ENCODE measurements at regions not wholly inside any gene's neighbourhood (a gene's known extent, or its start where the extent isn't known, plus 50 kb on each side); places are given as distances from the start of the nearest gene placed in this dataset.

DNA sequence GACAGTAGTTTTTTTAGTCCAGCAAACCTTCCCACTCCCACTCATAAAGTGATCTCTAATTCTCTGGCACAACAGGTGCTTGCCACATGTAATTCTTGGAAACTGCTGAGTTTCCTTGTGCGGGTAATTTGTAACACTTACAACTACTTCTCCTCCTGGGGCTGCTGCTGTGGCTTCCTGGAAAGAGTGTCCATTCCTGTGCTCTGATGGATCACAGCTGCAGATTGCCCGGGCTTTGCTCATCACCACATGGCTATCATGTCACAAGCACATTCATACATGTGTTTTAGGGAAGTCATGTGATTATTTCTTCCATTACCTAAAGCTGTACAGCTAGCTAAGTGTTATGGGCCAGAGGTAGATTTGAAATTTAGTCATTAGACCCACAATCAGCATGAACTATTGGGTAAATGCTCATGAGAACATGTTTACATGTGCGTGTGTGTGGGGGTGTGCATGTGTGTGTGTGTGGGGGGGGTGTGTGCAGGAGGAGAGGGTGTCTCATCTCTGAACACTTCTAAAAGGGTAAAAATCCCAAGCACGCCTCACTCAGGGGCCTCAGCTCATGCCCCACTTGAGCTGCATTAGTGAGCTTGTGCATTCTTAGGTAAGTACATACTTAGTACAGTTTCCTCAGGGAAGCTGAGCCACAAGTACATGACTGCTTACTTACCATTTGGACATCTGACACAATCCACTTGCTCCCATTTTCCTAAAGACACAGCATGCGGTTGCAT lies 118.1 kb upstream of the CCDC112 start:
- Histone ChIP-seq H2AFZ (no peak overlapping the region), H3K9me2 (replicated peaks; ENCODE audit: insufficient read depth) (no peaks in the 10 kb centered on the region), H3K36me3 (replicated peaks; ENCODE audit: insufficient read depth, low read depth) (no peaks in the 10 kb centered on the region), H3K27ac (peak overlapping the region; percentile 85), H3K27me3 (no peaks in the 10 kb centered on the region), H4K20me1 (ENCODE audit: insufficient read depth, poor library complexity, severe bottlenecking) (no peaks in the 10 kb centered on the region), H3K4me1 (ENCODE audit: insufficient read depth) (peaks cover 27% of the 10 kb centered on the region), H3K79me2 (no peaks in the 10 kb centered on the region), H3K4me2 (no peak overlapping the region), H3K4me3 (no peak overlapping the region), H3K9me3 (ENCODE audit: low read depth) (no peaks in the 10 kb centered on the region)
- TF ChIP-seq, protein P1, sequence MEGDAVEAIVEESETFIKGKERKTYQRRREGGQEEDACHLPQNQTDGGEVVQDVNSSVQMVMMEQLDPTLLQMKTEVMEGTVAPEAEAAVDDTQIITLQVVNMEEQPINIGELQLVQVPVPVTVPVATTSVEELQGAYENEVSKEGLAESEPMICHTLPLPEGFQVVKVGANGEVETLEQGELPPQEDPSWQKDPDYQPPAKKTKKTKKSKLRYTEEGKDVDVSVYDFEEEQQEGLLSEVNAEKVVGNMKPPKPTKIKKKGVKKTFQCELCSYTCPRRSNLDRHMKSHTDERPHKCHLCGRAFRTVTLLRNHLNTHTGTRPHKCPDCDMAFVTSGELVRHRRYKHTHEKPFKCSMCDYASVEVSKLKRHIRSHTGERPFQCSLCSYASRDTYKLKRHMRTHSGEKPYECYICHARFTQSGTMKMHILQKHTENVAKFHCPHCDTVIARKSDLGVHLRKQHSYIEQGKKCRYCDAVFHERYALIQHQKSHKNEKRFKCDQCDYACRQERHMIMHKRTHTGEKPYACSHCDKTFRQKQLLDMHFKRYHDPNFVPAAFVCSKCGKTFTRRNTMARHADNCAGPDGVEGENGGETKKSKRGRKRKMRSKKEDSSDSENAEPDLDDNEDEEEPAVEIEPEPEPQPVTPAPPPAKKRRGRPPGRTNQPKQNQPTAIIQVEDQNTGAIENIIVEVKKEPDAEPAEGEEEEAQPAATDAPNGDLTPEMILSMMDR (IDR thresholded peaks at IDR 0.05; ENCODE audit: poor library complexity), result no peak
- no peak for TF ChIP-seq EZH2phosphoT487 (IDR thresholded peaks at IDR 0.05; ENCODE audit: low read depth, severe bottlenecking, unreplicated experiment)
- peak; percentile 65 for DNase-seq (ENCODE audit: low spot score)
- 68% methylated on average over 4 of the region's 5 CpGs for WGBS (ENCODE audit: low lambda C conversion rate, missing lambda C conversion rate)

DNA sequence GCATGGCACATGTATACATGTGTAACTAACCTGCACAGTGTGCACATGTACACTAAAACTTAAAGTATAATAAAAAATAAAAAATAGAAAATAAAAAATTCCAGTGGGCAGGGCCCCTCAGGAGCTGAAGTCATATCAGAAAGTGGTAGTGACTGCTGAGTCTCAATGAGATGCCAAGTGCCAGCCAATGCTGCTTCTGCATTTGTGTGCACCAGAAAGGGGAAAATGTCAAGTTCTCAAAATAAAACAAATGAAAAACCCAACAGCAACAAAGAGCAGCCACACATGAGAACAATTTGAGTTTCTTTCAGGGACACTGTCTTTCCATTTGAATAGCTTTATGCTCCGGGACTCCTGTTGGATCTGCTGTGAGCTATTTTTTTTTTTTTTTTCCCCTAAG lies 117.2 kb upstream of the CCDC112 start:
- Histone ChIP-seq H3K9me2 (replicated peaks; ENCODE audit: insufficient read depth) (no peaks in the 10 kb centered on the region), H3K27me3 (no peaks in the 10 kb centered on the region), H4K20me1 (ENCODE audit: insufficient read depth, poor library complexity, severe bottlenecking) (no peaks in the 10 kb centered on the region), H3K9me3 (ENCODE audit: low read depth) (no peaks in the 10 kb centered on the region), H3K27ac (peak overlapping the region; percentile 85), H3K4me2 (no peak overlapping the region), H2AFZ (no peak overlapping the region), H3K79me2 (no peaks in the 10 kb centered on the region), H3K4me1 (ENCODE audit: insufficient read depth) (peaks cover 25% of the 10 kb centered on the region), H3K4me3 (no peak overlapping the region), H3K36me3 (replicated peaks; ENCODE audit: insufficient read depth, low read depth) (no peaks in the 10 kb centered on the region)
- WGBS (ENCODE audit: low lambda C conversion rate, missing lambda C conversion rate), result 62% methylated on average over 1 of the region's 1 CpG
- DNase-seq (ENCODE audit: low spot score), result no peak
- no peak for TF ChIP-seq EZH2phosphoT487 (IDR thresholded peaks at IDR 0.05; ENCODE audit: low read depth, severe bottlenecking, unreplicated experiment)
- TF ChIP-seq, protein P1 (IDR thresholded peaks at IDR 0.05; ENCODE audit: poor library complexity), result no peak

DNA sequence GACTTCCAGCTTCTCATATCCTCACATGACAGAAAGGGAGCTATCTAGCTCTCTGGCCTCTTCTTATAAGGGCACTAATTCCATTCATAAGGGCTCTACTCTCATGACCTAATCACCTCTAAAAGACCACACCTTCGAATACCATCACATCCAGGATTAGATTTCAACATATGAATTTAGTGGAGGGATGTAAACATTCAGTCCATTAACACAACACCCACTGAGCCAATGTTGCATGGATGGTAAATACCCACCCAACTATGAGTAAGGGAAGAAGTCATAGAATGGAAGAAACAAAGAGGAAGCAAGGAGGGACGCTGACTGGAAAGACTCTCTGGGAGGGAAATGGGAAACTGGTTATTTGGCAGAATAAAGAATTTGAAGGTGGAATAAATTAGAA lies 112.6 kb upstream of the CCDC112 start:
- H3K27ac ChIP-seq, result no peak overlapping the region
- H2AFZ ChIP-seq, result no peak overlapping the region
- H3K4me2 ChIP-seq, result no peak overlapping the region
- no peak overlapping the region for H3K4me3 ChIP-seq
- no peaks in the 10 kb centered on the region for H3K9me3 ChIP-seq (ENCODE audit: low read depth)
- H3K9me2 ChIP-seq (replicated peaks; ENCODE audit: insufficient read depth), result no peaks in the 10 kb centered on the region
- TF ChIP-seq EZH2 (IDR thresholded peaks at IDR 0.05; ENCODE audit: borderline replicate concordance) (no peak), EZH2phosphoT487 (IDR thresholded peaks at IDR 0.05; ENCODE audit: low read depth, severe bottlenecking, unreplicated experiment) (no peak)
- TF ChIP-seq, protein P1 (IDR thresholded peaks at IDR 0.05; ENCODE audit: poor library complexity), result no peak
- peaks cover 1% of the 10 kb centered on the region for H3K4me1 ChIP-seq (ENCODE audit: insufficient read depth)
- H3K27me3 ChIP-seq, result no peaks in the 10 kb centered on the region
- no peak for DNase-seq (ENCODE audit: low spot score)
- no peaks in the 10 kb centered on the region for H4K20me1 ChIP-seq (ENCODE audit: insufficient read depth, poor library complexity, severe bottlenecking)
- no peaks in the 10 kb centered on the region for H3K36me3 ChIP-seq (replicated peaks; ENCODE audit: insufficient read depth, low read depth)
- 97% methylated on average over 2 of the region's 2 CpGs for WGBS (ENCODE audit: low lambda C conversion rate, missing lambda C conversion rate)
- H3K79me2 ChIP-seq, result no peaks in the 10 kb centered on the region

Measured in hepatocyte (in vitro differentiated cells).